ENCODE measurements at regions not wholly inside any gene's neighbourhood (a gene's known extent, or its start where the extent isn't known, plus 50 kb on each side); places are given as distances from the start of the nearest gene placed in this dataset.

GRCh38 chr4:18777190-18777930, 755.8 kb upstream of the LCORL start:
- H4K8ac ChIP-seq (ENCODE audit: low read depth, low read length) = no peak overlapping the region
- no peak overlapping the region for H2AFZ ChIP-seq (ENCODE audit: insufficient read depth, low read length, poor library complexity)
- H3K79me2 ChIP-seq (ENCODE audit: control insufficient read depth, insufficient read depth, low read length, poor library complexity) = no peaks in the 10 kb centered on the region
- H3K14ac ChIP-seq (ENCODE audit: low read length) = no peak overlapping the region
- H3K36me3 ChIP-seq (ENCODE audit: control insufficient read depth in 1 of 2, insufficient read depth in 2 of 2, low read length in 2 of 2) = no peaks in the 10 kb centered on the region
- H3K9me3 ChIP-seq (ENCODE audit: insufficient read depth, low read depth, low read length) = no peaks in the 10 kb centered on the region
- H4K12ac ChIP-seq (ENCODE audit: low read depth, low read length) = no peak overlapping the region
- H3K27ac ChIP-seq (ENCODE audit: low read depth, low read length) = no peak overlapping the region
- H2BK120ac ChIP-seq (ENCODE audit: insufficient read depth, low read length, poor library complexity) = no peak overlapping the region
- H3K4me3 ChIP-seq (ENCODE audit: low read depth, low read length) = no peak overlapping the region
- no peak overlapping the region for H4K91ac ChIP-seq (ENCODE audit: low read depth, low read length)
- H2BK12ac ChIP-seq (ENCODE audit: low read length) = no peak overlapping the region
- H3K27me3 ChIP-seq (ENCODE audit: insufficient read depth, low read length) = no peaks in the 10 kb centered on the region
- no peak overlapping the region for H3K23ac ChIP-seq (ENCODE audit: low read length)
- H2AK5ac ChIP-seq (ENCODE audit: low read length) = no peak overlapping the region
- no CpG with 5 or more reads among the region's 4 CpGs for WGBS (ENCODE audit: extremely low coverage, insufficient coverage, insufficient read length)
- no peak overlapping the region for H3K18ac ChIP-seq (ENCODE audit: low read length)
- no peak overlapping the region for H3K9ac ChIP-seq (ENCODE audit: low read length)
- no peak overlapping the region for H3K4ac ChIP-seq (ENCODE audit: low read depth, low read length)
- no peak overlapping the region for H3K4me2 ChIP-seq (ENCODE audit: low read length)
- no peak for DNase-seq
- H2BK5ac ChIP-seq (ENCODE audit: low read depth, low read length, poor library complexity) = no peak overlapping the region
- H3K79me1 ChIP-seq (ENCODE audit: low read length) = no peaks in the 10 kb centered on the region
- H3K4me1 ChIP-seq (ENCODE audit: control insufficient read depth in 1 of 2, insufficient read depth in 2 of 2, low read length in 2 of 2) = no peaks in the 10 kb centered on the region

- Histone ChIP-seq H3K79me2 (ENCODE audit: control insufficient read depth, insufficient read depth, low read length, poor library complexity) (no peaks in the 10 kb centered on the region), H3K18ac (ENCODE audit: low read length) (no peak overlapping the region), H3K4me3 (ENCODE audit: low read depth, low read length) (no peak overlapping the region), H3K79me1 (ENCODE audit: low read length) (no peaks in the 10 kb centered on the region), H3K14ac (ENCODE audit: low read length) (no peak overlapping the region), H2AK5ac (ENCODE audit: low read length) (no peak overlapping the region), H3K36me3 (ENCODE audit: control insufficient read depth in 1 of 2, insufficient read depth in 2 of 2, low read length in 2 of 2) (no peaks in the 10 kb centered on the region), H3K23ac (ENCODE audit: low read length) (no peak overlapping the region), H4K91ac (ENCODE audit: low read depth, low read length) (no peak overlapping the region), H2BK5ac (ENCODE audit: low read depth, low read length, poor library complexity) (no peak overlapping the region), H3K4me1 (ENCODE audit: control insufficient read depth in 1 of 2, insufficient read depth in 2 of 2, low read length in 2 of 2) (no peaks in the 10 kb centered on the region), H3K4me2 (ENCODE audit: low read length) (no peak overlapping the region), H4K8ac (ENCODE audit: low read depth, low read length) (no peak overlapping the region), H2BK12ac (ENCODE audit: low read length) (no peak overlapping the region), H3K9ac (ENCODE audit: low read length) (no peak overlapping the region), H3K27me3 (ENCODE audit: insufficient read depth, low read length) (no peaks in the 10 kb centered on the region), H2AFZ (ENCODE audit: insufficient read depth, low read length, poor library complexity) (no peak overlapping the region), H3K27ac (ENCODE audit: low read depth, low read length) (no peak overlapping the region), H3K9me3 (ENCODE audit: insufficient read depth, low read depth, low read length) (peaks cover 3% of the 10 kb centered on the region), H3K4ac (ENCODE audit: low read depth, low read length) (no peak overlapping the region), H4K12ac (ENCODE audit: low read depth, low read length) (no peak overlapping the region), H2BK120ac (ENCODE audit: insufficient read depth, low read length, poor library complexity) (no peak overlapping the region)
- no peak for DNase-seq
- no CpG with 5 or more reads among the region's 2 CpGs for WGBS (ENCODE audit: extremely low coverage, insufficient coverage, insufficient read length)
Measured at GRCh38 chr4:18767921-18768320, 746.4 kb upstream of the LCORL start.

DNA sequence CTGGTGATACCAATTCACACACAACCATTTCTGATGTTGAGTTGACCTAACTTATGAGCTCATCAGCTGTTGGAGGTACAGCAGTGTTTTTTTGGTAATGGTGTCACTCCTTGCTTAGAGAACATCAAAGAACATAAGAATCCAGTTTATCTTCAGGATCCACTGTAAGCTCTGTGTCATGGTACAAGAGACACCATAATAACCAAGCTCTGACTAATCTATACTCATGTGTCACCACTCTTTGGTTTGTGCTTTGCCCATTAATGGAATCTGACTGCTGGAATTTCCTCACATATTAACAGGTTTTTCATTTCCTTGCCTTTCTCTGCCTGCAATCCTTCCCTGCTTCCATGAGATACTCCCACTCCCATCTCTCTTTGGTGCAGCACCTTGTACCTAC, 735.1 kb upstream of the LCORL start:
- Histone ChIP-seq H3K23ac (ENCODE audit: low read length) (no peak overlapping the region), H3K4ac (ENCODE audit: low read depth, low read length) (no peak overlapping the region), H2BK120ac (ENCODE audit: insufficient read depth, low read length, poor library complexity) (no peak overlapping the region), H3K9ac (ENCODE audit: low read length) (no peak overlapping the region), H3K27ac (ENCODE audit: low read depth, low read length) (no peak overlapping the region), H3K79me2 (ENCODE audit: control insufficient read depth, insufficient read depth, low read length, poor library complexity) (no peaks in the 10 kb centered on the region), H3K36me3 (ENCODE audit: control insufficient read depth in 1 of 2, insufficient read depth in 2 of 2, low read length in 2 of 2) (no peaks in the 10 kb centered on the region), H2BK5ac (ENCODE audit: low read depth, low read length, poor library complexity) (no peak overlapping the region), H4K91ac (ENCODE audit: low read depth, low read length) (no peak overlapping the region), H2AK5ac (ENCODE audit: low read length) (no peak overlapping the region), H2BK12ac (ENCODE audit: low read length) (no peak overlapping the region), H3K4me2 (ENCODE audit: low read length) (no peak overlapping the region), H3K4me1 (ENCODE audit: control insufficient read depth in 1 of 2, insufficient read depth in 2 of 2, low read length in 2 of 2) (peaks cover 0 to 5% of the 10 kb centered on the region in 2 experiments), H3K79me1 (ENCODE audit: low read length) (no peaks in the 10 kb centered on the region), H3K14ac (ENCODE audit: low read length) (no peak overlapping the region), H3K18ac (ENCODE audit: low read length) (no peak overlapping the region), H3K4me3 (ENCODE audit: low read depth, low read length) (no peak overlapping the region), H3K27me3 (ENCODE audit: insufficient read depth, low read length) (no peaks in the 10 kb centered on the region), H3K9me3 (ENCODE audit: insufficient read depth, low read depth, low read length) (no peaks in the 10 kb centered on the region), H4K12ac (ENCODE audit: low read depth, low read length) (no peak overlapping the region), H2AFZ (ENCODE audit: insufficient read depth, low read length, poor library complexity) (no peak overlapping the region), H4K8ac (ENCODE audit: low read depth, low read length) (no peak overlapping the region)
- no peak for DNase-seq

DNA sequence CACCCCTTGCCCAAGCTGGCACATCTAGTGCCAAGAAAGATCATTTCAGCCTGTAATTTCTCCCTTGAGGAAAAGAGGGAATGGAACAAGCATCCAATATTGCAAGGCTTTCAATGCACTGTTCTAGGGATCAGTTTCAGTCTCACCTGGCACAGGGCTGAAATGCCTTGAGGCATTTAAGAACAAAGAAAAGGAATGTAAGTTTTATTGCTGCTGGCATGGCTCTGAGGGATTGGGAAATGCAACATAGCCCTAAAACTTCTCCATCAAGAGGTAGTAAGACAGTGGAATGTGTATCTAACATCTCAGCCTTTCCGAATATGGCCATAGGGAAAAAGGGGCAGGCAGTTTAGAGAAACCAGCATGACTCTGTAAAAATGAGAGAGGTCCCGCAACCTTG, 732.6 kb upstream of the LCORL start:
- no peaks in the 10 kb centered on the region for H3K27me3 ChIP-seq (ENCODE audit: insufficient read depth, low read length)
- no CpG with 5 or more reads among the region's 2 CpGs for WGBS (ENCODE audit: extremely low coverage, insufficient coverage, insufficient read length)
- DNase-seq = peak; percentile 20 to 75
- no peak overlapping the region for H3K27ac ChIP-seq (ENCODE audit: low read depth, low read length)
- H4K12ac ChIP-seq (ENCODE audit: low read depth, low read length) = no peak overlapping the region
- H2AK5ac ChIP-seq (ENCODE audit: low read length) = no peak overlapping the region
- H3K36me3 ChIP-seq (ENCODE audit: control insufficient read depth in 1 of 2, insufficient read depth in 2 of 2, low read length in 2 of 2) = no peaks in the 10 kb centered on the region
- H4K8ac ChIP-seq (ENCODE audit: low read depth, low read length) = no peak overlapping the region
- H3K79me1 ChIP-seq (ENCODE audit: low read length) = no peaks in the 10 kb centered on the region
- no peaks in the 10 kb centered on the region for H3K9me3 ChIP-seq (ENCODE audit: insufficient read depth, low read depth, low read length)
- H3K4ac ChIP-seq (ENCODE audit: low read depth, low read length) = no peak overlapping the region
- no peak overlapping the region for H2BK120ac ChIP-seq (ENCODE audit: insufficient read depth, low read length, poor library complexity)
- no peak overlapping the region for H2BK5ac ChIP-seq (ENCODE audit: low read depth, low read length, poor library complexity)
- no peak overlapping the region for H2AFZ ChIP-seq (ENCODE audit: insufficient read depth, low read length, poor library complexity)
- no peak overlapping the region for H3K4me3 ChIP-seq (ENCODE audit: low read depth, low read length)
- no peak overlapping the region for H4K91ac ChIP-seq (ENCODE audit: low read depth, low read length)
- peaks cover 0 to 5% of the 10 kb centered on the region in 2 experiments for H3K4me1 ChIP-seq (ENCODE audit: control insufficient read depth in 1 of 2, insufficient read depth in 2 of 2, low read length in 2 of 2)
- no peak overlapping the region for H3K23ac ChIP-seq (ENCODE audit: low read length)
- H3K14ac ChIP-seq (ENCODE audit: low read length) = no peak overlapping the region
- no peak overlapping the region for H3K18ac ChIP-seq (ENCODE audit: low read length)
- no peaks in the 10 kb centered on the region for H3K79me2 ChIP-seq (ENCODE audit: control insufficient read depth, insufficient read depth, low read length, poor library complexity)
- peak overlapping the region; percentile 8 for H3K4me2 ChIP-seq (ENCODE audit: low read length)
- H2BK12ac ChIP-seq (ENCODE audit: low read length) = no peak overlapping the region
- no peak overlapping the region for H3K9ac ChIP-seq (ENCODE audit: low read length)
